Natural killer cell (primary cell): ENCODE measurements at regions not wholly inside any gene's neighbourhood (a gene's known extent, or its start where the extent isn't known, plus 50 kb on each side); places are given as distances from the start of the nearest gene placed in this dataset.

Experiments used
- ATAC-seq, 3 donors: fragments of 150-1000 bp in 2 of 3; fragments of 200-7000 bp in 1 of 3; cut with Tn5 transposase; 1 replicate in 1 of 3; 2 replicates in 2 of 3; pipeline ENCODE4 v1.10.0; 2021; ENCODE audit warnings: mild to moderate bottlenecking in 2 of 3, moderate library complexity in 2 of 3
- DNase-seq, 2 donors: peaks; one replicate each; pipeline versions ENCODE4 v3.0.0 to v3.0.0-alpha.2; 2013 to 2021; ENCODE audit warnings: mixed read lengths in 1 of 2
- H3K27ac ChIP-seq: one replicate; pipeline ENCODE4 v1.5.1; 2013; ENCODE audit warnings: mild to moderate bottlenecking, low read length
- H3K27me3 ChIP-seq: one replicate; pipeline ENCODE4 v1.6.1; 2013; ENCODE audit warnings: low read length; ENCODE audit not compliant: control insufficient read depth, insufficient read depth
- H3K36me3 ChIP-seq: one replicate; pipeline ENCODE4 v1.6.1; 2013; ENCODE audit warnings: low read length; ENCODE audit not compliant: control insufficient read depth, insufficient read depth
- H3K4me1 ChIP-seq: one replicate; pipeline ENCODE4 v1.6.1; 2013; ENCODE audit warnings: low read length; ENCODE audit not compliant: control insufficient read depth, insufficient read depth
- H3K4me3 ChIP-seq: one replicate; pipeline ENCODE4 v1.5.1; 2013; ENCODE audit warnings: low read length
- H3K9me3 ChIP-seq: one replicate; pipeline ENCODE4 v1.6.1; 2013; ENCODE audit warnings: low read length; ENCODE audit not compliant: control insufficient read depth, insufficient read depth
- H3K27ac Mint-ChIP-seq, 2 donors: one replicate each; pipeline ENCODE4 v1.8.0; 2022; ENCODE audit warnings: mild to moderate bottlenecking in 2 of 2, mixed read lengths in 2 of 2, moderate library complexity in 1 of 2
- H3K27me3 Mint-ChIP-seq, 2 donors: one replicate each; pipeline ENCODE4 v1.8.0; 2022; ENCODE audit warnings: low read depth in 2 of 2, mixed read lengths in 2 of 2
- H3K36me3 Mint-ChIP-seq: one replicate; pipeline ENCODE4 v1.8.0; 2022; ENCODE audit warnings: mixed read lengths
- H3K4me1 Mint-ChIP-seq, 2 donors: one replicate each; pipeline ENCODE4 v1.8.0; 2022; ENCODE audit warnings: mixed read lengths in 2 of 2
- H3K4me3 Mint-ChIP-seq: one replicate; pipeline ENCODE4 v1.8.0; 2022; ENCODE audit warnings: mild to moderate bottlenecking, moderate library complexity, mixed read lengths
- H3K9me3 Mint-ChIP-seq, 2 donors: one replicate each; pipeline ENCODE4 v1.8.0; 2022; ENCODE audit warnings: mixed read lengths in 2 of 2
- CTCF ChIP-seq: fragments of 200-600 bp; IDR thresholded peaks from one replicate; pipeline ENCODE4 v1.8.0; 2022; ENCODE audit warnings: antibody characterized with exemption
- WGBS: methylation state at CpG from one replicate; pipeline ENCODE4 v1.1.7; 2013; ENCODE audit warnings: missing lambda C conversion rate; ENCODE audit not compliant: insufficient coverage; 5-methylcytosine and 5-hydroxymethylcytosine counted together
- intact Hi-C: fragments of 100-400 bp; cut with micrococcal nuclease; formaldehyde crosslinking; loops from one replicate; pipeline ENCODE4 v1.14.2; 2022

- intact Hi-C loops: no loop called here
- ATAC-seq: no peak
- no peak overlapping the region for H3K27ac Mint-ChIP-seq
Observed at GRCh38 chr3:126277629-126278378, 79.4 kb downstream of the KLF15 start.

GRCh38 chr3:126275620-126275904, 81.6 kb downstream of the KLF15 start:
- Mint-ChIP-seq H3K4me1 (no peaks in the 10 kb centered on the region), H3K27me3 (peaks cover 21 to 46% of the 10 kb centered on the region in 2 donors), H3K9me3 (no peaks in the 10 kb centered on the region), H3K27ac (no peak overlapping the region), H3K36me3 (no peaks in the 10 kb centered on the region), H3K4me3 (no peak overlapping the region)
- no peak for DNase-seq
- H3K27ac ChIP-seq: no peak overlapping the region
- no peak for ATAC-seq
- no peaks in the 10 kb centered on the region for H3K36me3 ChIP-seq
- no peak overlapping the region for H3K4me3 ChIP-seq
- 91% methylated on average over 1 of the region's 2 CpGs for WGBS
- intact Hi-C loops: no loop called here
- peaks cover 2% of the 10 kb centered on the region for H3K27me3 ChIP-seq
- no peak for TF ChIP-seq CTCF
- H3K9me3 ChIP-seq: no peaks in the 10 kb centered on the region
- no peaks in the 10 kb centered on the region for H3K4me1 ChIP-seq

More at GRCh38 chr3:126277629-126278378, 79.4 kb downstream of the KLF15 start:
- Histone ChIP-seq H3K4me1 (no peaks in the 10 kb centered on the region), H3K36me3 (no peaks in the 10 kb centered on the region), H3K27me3 (peaks cover 4% of the 10 kb centered on the region), H3K27ac (no peak overlapping the region), H3K9me3 (no peaks in the 10 kb centered on the region), H3K4me3 (no peak overlapping the region)
- Mint-ChIP-seq H3K9me3 (no peaks in the 10 kb centered on the region), H3K27me3 (peaks cover 16 to 44% of the 10 kb centered on the region in 2 donors), H3K4me3 (no peak overlapping the region), H3K36me3 (no peaks in the 10 kb centered on the region), H3K4me1 (no peaks in the 10 kb centered on the region)
- TF ChIP-seq CTCF: no peak
- no peak for DNase-seq
- whole genome bisulfite sequencing: 86% methylated on average over 8 of the region's 8 CpGs

GRCh38 chr3:126274735-126275619, 82.2 kb downstream of the KLF15 start:
- Histone ChIP-seq H3K36me3 (no peaks in the 10 kb centered on the region), H3K9me3 (no peaks in the 10 kb centered on the region), H3K4me1 (no peaks in the 10 kb centered on the region), H3K27me3 (peaks cover 2% of the 10 kb centered on the region), H3K27ac (no peak overlapping the region), H3K4me3 (no peak overlapping the region)
- 80% methylated on average over 9 of the region's 10 CpGs for WGBS
- no peak for ATAC-seq
- intact Hi-C loops: no loop called here
- no peak overlapping the region for H3K27ac Mint-ChIP-seq
- H3K36me3 Mint-ChIP-seq: no peaks in the 10 kb centered on the region
- no peaks in the 10 kb centered on the region for H3K4me1 Mint-ChIP-seq
- H3K27me3 Mint-ChIP-seq: peaks cover 21 to 48% of the 10 kb centered on the region in 2 donors
- no peaks in the 10 kb centered on the region for H3K9me3 Mint-ChIP-seq
- DNase-seq: no peak
- TF ChIP-seq CTCF: no peak
- no peak overlapping the region for H3K4me3 Mint-ChIP-seq
